ENCODE measurements at regions not wholly inside any gene's neighbourhood (a gene's known extent, or its start where the extent isn't known, plus 50 kb on each side); places are given as distances from the start of the nearest gene placed in this dataset.
"Not testable (repeated sequence)": the region's sequence is repeated elsewhere in the genome, so short reads cannot be mapped to it uniquely, and the experiment has no call there.

DNA sequence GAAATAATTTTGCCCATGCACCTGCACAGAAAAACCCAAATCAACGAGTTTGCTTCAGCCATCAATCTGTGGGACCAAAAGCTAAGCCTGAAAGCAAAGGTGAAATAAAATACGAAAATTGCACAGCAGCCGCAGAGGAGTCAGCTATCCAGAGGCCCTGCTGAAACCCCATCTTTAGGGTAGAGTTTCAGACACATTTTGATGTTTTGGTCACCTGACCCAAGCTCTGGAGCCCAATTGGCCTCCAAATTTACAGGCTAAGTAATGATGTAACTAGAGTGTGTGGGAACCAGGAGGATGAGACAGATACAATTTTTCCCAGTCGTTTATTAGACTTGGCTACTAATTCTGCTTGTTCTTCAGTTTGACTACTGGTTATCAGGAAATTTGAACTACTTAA lies 308.6 kb upstream of the ATP11B start:
- no peak for DNase-seq

DNA sequence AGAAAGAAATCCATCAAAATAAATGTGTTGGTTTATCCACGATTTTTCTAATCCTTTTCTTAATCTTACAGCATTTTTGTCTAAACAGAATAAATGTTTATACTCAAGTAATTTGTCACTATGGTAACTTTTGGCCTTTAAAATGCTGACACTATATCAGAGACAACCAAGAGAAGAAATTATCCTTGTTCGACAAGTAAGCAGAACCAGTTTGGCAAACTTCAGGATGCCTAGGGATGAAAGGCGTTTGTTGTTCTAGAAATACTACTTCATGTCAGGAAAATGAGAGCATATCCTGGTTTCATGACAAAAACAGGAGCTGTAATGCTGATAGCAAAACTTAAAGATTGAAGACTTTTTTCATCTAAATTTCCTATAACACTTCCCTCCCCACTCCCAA lies 308.0 kb upstream of the ATP11B start:
- DNase-seq: no peak

DNA sequence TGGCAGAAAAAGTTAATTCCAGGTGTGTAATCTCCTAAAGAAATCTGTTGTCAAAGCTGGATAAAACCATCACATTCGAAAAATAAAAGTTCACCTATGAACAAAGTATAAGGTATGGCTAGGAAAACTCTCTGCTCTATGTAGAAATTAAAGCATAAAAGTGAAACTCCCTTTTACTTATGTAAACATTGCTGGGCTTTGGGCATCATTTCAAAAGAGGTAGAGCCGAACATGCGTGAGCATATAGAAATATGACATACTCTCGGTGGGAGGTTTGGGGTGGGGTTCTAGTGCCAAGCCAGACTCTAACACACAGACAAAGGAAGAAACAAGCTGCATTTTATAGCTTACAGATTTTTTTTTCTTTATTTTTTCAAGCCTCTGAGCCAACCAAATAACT lies 306.8 kb upstream of the ATP11B start:
- DNase-seq: no peak

DNA sequence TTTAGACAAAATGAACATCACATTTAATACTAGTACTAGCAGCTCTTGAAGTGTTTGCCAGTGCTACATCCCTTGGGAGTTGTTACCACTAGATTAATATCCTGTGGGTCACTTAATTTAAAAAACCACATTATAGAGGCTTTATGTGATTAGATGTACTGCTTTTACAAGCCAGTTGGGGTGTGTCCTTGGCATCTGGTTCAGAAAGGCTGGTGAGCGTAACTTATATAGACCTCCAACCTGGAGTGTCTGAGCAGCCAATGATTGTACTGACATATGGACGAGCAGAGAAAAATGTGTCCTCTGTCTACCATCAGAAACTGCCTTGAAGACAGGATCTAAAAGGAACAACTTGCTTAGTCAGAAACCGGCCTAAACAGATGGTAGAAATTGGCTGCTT lies 306.2 kb upstream of the ATP11B start:
- no peak for DNase-seq

DNA sequence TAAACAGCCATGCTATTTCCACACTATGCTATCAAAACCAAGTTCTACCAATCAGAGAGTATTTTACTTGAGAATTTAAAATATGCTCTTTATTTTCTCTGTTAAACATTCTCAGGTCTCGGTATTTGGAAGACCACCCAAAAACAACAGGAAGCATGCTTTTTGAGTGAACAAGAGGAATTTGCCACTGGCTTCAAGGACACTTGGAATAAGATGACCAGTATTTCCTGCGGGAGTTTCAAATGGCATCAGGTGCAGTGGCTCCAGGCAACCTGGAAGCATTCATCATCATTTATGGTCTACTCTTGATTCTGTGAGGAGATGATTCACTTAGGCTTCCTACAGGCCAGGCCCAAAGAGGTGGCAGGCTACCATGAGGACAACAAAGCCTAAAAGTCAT lies 305.7 kb upstream of the ATP11B start:
- DNase-seq: no peak

DNA sequence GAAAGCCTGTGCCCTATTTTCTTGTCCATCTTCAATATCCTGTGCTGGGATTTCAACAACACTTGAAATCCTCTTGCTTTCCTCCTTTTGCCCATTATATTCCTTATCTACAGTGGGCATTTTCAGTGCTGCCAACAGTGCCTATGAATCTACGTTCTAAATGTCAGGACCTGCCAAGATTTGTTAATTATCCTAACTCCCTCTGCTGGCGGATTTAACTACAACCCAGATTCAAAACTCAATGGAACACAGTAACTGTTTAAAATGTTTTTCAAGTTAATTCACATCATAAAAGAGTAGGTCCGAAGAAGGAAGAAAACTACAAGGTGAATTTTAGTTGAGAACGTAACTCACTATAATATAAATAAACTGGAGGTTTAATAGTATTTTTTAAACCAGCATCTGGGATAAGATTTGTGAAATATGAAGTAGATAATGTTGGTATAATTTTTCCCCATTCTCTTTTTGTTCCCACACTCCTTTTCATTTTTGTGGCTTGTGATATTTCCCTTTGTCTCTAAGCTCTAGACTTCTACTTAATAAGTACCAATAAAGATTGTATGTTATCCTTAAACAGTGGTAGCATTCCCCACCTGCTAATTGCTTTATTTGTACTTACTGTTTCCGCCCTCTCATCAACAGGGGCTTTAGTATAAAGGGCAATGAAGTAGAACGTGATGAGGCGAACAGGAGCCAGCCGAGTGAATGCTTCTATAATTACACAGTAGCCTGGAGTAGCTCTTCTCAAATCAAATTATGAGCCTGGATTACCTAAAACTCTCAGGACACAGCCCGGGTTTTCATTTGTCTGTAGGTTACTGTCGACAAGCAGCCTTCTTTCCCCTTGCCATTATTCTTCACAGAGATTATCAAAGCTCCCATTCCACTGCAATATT lies 302.5 kb upstream of the ATP11B start:
- no peak for DNase-seq

DNA sequence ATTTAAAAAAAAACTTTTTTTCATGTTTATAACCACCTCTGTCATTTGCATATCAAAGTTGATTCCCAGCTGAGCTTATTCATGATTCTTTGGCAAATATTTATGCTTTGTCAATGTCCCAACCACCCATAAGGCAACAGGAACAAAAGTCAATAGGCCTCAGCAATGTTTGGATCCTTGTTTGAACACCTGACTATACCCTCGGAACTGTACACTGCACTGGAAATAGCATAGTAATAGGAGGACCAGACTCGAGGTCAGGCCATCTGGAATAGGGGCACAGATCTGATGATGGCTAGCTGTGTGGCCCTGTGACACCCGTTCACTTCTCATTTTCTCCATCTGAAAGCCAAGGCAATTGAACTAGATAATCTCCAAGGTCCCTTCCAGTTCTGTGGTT lies 301.7 kb upstream of the ATP11B start:
- DNase-seq: no peak

DNA sequence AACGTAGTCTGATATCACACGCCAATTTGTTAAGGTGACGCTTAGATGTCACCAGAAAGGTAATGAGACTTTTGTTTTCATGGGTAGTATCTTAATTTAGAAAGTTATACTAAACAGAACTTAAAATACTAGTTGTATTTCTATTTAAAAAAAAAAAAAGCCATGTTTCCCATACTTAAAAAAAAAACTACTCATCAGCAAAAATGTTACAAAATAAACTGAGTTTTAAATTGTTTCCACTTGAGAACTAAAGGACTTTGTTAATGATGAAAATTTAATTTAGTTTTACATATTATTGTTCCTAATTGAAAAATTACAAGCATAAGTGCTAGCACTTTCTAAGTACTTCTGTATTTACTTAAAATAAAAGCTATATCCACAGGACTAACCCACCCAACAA lies 300.8 kb upstream of the ATP11B start:
- no peak for DNase-seq

DNA sequence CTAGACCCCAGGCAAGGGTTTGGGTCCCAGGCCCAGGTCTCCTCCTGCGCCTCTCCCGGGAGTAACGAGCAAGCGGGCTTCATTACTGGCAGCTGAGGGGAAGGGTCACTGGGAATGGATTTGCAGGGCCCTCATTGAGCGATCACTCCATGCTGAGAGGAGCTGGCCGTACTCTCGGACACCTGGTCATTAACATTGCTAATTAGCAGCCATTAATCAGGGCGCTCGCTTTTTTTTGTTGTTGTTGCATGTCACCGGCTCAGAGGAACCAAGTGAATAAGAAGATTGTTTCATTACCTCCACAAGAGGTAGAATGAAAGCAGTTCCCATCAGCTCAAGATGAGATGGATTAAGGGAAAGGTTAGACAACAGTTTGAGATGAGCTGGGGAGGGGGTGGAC lies 293.0 kb upstream of the ATP11B start:
- DNase-seq: no peak

DNA sequence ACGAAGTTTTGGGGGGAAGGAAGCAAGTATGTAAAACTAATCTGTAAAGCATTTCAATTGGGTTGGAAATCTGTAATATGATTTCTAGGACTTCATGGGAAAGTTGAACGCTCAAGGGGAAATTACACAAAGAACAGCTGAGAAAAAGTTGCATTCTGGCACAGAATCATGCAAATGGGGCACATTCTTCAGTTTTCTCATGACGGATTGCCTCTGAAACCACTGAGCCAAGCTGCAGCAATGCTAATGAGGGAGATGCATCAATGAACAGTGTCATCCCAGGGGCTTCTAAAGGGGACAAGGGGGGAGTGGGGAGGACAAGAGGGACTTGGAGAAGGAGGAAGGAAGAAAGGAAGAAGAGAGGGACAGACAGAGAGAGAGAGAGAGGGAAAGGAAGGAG lies 291.4 kb upstream of the ATP11B start:
- no peak for DNase-seq

DNA sequence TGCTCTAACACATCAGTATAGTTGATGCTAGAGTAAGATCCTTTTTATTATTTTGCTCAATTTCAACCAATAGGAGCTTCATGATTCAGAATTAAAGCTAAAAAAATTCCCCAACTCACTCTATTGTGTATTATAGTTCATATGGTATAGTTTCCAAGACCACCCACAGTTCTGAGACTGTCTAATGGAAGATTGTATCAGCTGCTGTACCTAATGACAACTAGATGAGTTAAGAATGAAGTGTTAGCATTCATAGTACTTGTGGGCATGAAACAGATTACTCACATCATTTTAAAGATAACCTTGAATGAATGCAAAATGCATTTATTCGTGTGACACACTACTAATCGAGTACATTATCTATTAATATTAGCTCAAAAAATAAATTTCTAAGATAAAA lies 289.9 kb upstream of the ATP11B start:
- no peak for DNase-seq

DNA sequence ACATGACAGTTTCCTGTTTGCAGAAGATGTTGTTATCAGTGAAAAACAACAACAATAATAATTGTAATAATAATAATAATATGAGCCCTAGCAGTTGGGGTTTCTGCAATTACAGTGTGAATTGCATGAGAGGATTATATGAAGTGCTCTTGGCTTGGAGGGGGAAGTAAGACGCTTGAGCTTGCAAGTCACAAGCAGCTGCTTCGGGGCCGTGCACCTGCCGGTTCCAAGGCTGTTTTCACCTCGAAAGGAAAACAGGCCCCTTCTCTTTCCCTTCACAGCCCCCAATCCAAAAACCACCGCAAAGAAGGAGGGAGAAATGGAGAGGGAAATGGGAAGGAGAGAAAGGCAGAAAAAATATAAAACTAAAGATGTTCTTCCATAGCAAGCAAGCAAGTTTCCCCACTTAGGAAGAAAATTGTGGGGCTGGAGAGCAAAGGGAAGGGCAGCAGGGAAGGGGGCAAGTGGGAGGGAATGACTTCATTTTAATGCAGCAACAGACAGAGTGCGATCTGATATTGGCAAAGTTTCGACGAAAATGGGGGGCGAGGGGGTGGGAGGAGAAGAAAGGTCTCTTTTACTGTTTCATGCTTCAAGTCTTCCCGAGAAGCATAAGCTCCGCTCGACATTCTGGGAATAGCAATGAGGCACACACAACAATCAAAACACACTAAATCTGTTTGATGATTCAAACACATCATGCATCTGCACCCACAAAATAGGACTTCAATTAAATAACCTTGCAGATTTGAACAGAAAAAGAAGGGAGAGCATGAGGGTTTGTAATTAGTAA lies 284.2 kb upstream of the ATP11B start:
- no peak for DNase-seq

DNA sequence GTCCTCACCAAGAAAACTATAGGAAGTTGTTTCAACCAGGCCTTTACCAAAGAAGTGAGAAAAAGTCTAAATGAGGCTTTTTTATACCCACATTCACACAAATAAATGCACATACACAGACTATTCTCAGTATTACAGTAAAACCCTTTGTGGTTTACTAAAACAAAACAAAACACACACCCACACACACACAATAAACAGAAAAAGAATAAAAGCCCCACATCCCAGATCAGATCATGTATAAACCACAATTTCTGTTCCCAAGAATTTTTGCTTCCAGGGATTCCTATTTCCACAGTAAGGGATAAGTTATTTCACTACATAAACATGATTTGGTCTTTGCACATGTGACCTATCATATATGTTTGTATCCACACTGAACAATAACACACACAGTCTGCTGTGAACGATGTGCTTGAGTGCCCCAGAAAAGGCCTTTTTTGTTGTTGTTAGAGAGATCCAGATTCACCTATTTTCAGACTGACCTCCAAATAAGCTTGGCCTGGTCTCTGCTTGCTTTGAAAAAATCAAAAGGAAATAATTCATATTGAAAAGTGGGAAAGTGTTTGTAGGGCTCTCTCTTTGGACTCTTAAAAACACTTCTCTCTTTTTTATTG lies 283.4 kb upstream of the ATP11B start:
- no peak for DNase-seq

DNA sequence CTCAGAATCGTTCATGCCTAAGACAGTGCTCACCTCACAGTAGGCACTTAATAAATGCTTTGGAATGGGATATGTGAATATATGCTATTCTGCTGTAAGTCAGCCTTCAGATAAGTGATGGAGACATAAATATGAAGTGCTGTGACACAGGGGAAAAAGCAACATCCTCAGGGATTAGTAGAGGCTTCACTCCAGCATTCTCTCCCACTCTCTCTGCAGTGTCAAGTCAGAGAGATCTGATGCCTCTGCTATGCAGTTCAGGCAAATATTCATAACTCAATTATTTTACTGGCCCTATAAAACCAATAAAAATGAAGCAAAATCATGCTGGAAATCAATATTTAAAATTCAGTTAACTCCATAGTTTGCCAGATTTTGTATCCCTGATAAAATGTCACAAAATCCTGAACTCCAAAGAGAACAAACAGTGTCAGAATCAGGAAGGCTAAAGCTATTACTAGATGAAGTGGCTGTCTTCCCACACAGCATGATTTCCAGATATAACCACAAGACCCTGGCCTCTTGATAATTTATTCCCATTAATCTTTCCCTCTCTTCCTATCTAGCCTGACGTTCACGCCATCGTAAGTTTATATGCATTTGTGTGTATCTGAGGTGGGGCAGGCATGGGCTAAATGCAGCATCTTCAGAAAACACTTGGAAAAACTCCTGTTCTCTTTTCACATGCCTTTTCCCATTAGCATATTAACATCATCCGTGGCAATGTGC lies 278.9 kb upstream of the ATP11B start:
- DNase-seq: no peak

DNA sequence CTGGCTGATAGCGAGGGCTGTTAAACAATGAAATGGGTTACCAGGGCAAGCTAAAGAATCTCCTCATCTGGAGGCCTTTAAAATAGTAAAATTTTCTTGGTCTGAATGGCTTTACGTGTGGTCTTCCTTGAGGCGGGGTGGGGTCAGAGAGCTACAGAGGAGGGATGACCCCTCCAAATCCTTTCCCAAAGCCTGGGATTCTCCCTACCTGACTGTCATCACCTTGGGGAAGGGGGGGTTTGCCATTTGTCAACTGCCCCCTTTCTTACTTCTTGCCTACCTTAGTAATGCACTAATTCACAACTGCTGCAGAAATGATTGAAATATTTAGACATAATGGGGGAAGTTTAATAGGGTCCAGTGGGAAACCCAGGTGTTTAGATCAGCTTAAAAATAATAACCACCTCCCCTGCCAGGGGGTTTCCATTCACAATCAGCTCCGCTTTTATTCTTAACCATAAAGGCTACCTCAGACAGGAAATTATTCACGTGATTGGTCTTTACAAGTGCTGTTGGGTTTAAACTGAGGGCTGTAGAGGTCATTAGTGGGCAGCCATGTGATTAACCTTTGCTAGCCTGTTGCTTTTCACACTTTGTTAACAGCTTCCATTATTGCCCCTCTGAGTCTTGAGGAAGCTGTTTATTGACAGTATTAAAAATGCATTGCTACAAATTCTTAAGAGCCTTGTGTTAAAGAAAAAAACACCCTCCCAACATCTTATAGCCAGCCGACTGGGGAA lies 276.5 kb upstream of the ATP11B start:
- no peak for DNase-seq

DNA sequence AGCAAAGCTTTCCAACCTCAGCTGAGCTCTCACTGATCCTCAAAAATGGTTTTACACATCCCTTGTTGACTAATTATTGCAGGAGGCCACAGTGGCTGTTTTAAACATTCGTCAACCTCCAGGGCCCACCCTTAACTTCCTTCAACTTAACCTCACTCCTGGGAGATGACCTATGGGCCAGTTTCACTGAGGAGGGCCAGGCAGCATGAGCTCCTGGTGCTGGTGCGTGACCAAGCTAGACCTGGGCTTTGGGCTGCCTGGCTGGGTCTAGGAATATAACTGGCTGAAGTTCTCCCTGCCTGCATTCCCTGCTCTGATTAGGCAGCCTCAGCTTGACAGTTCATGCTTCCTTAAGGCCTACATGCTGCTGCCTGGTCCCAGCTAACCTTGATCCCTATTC lies 273.7 kb upstream of the ATP11B start:
- DNase-seq: no peak

DNA sequence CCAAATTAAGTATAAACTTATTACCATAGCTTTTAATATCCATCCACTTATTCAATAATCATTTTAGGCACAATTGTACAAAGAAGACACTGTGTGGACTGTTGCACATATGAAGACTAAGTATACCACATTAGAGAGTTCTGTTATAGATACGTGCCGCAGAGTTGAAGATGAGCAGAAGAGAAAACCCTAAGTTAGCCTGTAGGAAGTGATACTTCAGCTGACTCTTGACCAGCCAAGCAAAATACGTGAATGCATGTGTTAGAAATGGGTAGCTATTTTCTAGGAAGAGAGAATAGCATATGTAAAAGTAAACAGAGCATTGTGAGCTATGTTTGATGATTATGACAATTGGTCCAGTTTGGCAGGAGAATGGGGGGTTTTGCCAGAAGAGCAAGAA lies 272.0 kb upstream of the ATP11B start:
- DNase-seq: no peak

DNA sequence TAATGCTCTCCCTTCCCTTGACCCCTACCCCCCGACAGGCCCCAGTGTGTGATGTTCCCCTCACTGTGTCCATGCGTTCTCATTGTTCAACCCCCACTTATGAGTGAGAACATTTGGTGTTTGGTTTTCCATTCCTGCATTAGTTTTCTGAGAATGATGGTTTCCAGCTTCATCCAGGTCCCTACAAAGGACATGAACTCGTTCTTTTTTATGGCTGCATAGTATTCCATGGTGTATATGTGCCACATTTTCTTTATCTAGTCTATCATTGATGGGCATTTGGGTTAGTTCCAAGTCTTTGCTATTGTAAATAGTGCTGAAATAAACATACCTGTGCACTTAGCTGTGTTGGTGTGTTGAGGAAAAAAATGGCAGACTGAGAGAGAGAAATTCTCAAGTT lies 269.9 kb upstream of the ATP11B start:
- not testable (repeated sequence) for DNase-seq

DNA sequence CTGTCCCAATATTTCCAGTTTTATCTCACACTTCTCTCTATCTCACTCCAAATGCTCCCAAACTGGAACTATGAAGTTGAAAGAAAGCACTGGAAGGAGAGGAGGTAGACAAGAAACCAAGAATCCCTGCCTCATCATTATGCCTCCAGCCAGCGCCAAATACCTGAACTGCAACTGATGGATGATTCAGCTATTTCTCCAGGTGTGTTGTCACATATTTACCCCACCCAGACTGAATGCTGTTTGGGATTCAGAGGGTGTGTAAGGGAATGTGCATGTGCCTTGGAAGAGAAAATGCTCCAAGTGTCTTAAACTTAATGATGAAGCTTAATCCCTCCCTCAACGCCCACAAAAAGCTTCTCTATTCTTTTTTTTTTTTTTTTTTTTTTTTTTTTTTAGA lies 269.5 kb upstream of the ATP11B start:
- DNase-seq: no peak

DNA sequence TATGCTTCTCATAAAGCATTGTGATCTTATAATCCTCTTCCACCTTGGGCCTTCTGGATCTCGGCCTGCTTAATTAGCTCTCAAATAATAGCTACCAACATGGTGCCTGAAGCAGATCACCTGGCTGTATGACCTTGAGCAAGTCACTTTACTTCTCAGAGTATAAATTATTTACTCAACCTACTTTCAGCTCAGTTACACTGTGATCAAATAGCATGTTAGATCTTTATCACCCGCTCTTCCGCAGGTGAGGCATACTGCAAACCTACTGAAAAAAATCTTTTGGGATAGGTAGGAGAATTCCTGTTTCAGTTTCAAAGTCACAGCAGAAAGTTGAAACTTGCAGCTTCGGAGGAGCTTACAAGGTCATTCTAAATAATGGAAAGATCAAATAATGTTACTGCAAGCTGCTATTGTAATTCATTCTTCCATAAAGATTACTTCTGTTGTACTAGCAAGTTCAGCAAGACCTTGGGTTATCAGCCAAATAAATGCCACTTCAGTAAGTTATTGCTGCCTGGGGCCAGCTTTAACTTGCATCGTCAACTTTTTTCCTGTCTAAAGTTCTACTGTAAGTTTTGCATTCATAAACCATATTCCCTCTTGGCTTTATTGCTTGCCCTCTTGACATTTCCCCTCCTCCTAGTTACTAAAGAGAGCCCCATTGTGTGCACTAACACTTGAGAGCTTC lies 268.4 kb upstream of the ATP11B start:
- no peak for DNase-seq

DNA sequence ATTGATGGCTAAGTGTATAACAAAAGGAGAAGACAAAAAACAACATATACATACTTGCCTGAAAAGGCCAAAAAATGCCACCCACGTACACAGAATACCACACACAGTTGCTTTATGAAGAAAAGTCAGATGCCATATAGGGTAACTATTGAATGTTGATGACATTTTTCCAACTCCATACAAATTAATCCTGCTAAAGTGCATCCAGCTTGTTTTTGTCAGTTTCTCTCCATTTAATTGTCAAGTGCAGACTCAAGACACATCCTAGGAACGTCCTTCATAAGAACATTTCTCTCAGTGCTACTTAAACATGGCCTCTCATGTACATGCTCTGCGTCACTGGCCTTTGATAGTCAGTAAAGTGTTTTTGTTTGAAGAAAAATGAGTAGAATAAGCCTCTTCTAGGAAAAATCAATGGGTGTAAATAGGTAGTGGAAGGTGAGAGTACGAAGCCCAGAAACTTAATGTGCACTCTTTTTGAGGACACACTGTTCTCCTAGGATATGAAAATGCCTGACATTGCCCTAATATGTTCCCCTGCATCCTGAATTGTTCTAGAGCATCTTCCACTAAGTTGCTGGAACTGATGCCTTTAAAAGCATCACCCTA lies 267.4 kb upstream of the ATP11B start:
- no peak for DNase-seq

Measured in activated naive CD4-positive, alpha-beta T cell treated with anti-CD3 and anti-CD28 coated beads, Interleukin-2, amount 50 U/mL, for 16 hours (primary cell).